ENCODE measurements at regions not wholly inside any gene's neighbourhood (a gene's known extent, or its start where the extent isn't known, plus 50 kb on each side); places are given as distances from the start of the nearest gene placed in this dataset.

DNA sequence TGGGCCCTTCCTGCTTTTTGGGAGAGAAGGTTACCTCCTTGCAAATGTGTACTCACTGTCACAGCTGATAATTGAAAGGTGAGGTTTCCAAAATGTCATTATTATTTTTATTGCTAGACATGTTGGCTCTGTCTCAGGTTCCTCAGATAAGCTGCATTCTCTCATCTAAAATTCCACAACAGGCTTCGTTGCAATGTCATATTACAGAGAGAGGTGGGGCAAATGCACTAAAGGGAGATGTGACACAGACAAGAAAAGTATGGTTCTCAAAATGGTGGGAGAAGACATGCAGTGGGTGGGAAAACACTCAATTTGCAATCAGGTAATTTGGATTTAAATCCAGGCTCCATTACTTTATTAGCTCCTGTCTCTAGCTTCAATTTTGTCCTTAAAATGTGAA is 256.4 kb upstream of the POU3F2 start:
- no peak for TF ChIP-seq CTCF (IDR thresholded peaks at IDR 0.05; ENCODE audit: insufficient read depth, low read length, poor library complexity, severe bottlenecking)
- TF ChIP-seq EZH2phosphoT487 (conservative IDR thresholded peaks at IDR 0.05; ENCODE audit: low read length): no peak
